ENCODE measurements at regions not wholly inside any gene's neighbourhood (a gene's known extent, or its start where the extent isn't known, plus 50 kb on each side); places are given as distances from the start of the nearest gene placed in this dataset.

- Histone ChIP-seq H2AFZ (ENCODE audit: low read length) (no peak overlapping the region), H3K27ac (ENCODE audit: extremely low read length, insufficient read depth, low read length) (no peak overlapping the region), H3K4me2 (ENCODE audit: low read depth, low read length) (no peak overlapping the region), H3K4me1 (ENCODE audit: insufficient read depth, low read length) (no peaks in the 10 kb centered on the region), H3K4me3 (replicated peaks in 1 of 3; ENCODE audit: insufficient read depth in 1 of 3, low read depth in 2 of 3, low read length in 3 of 3) (no peak overlapping the region), H3K9ac (ENCODE audit: insufficient read depth, low read depth, low read length) (no peak overlapping the region), H3K79me2 (ENCODE audit: insufficient read depth, low read length) (no peaks in the 10 kb centered on the region), H3K27me3 (ENCODE audit: control insufficient read depth in 1 of 2, insufficient read depth in 2 of 2, low read length in 2 of 2) (no peaks in the 10 kb centered on the region), H4K20me1 (ENCODE audit: insufficient read depth, low read length) (no peaks in the 10 kb centered on the region), H3K36me3 (replicated peaks in 1 of 2; ENCODE audit: control insufficient read depth in 1 of 2, insufficient read depth in 2 of 2, low read length in 2 of 2) (no peaks in the 10 kb centered on the region), H3K9me3 (ENCODE audit: low read length) (peaks cover 62% of the 10 kb centered on the region)
- intact Hi-C loops (cut with micrococcal nuclease; ENCODE audit: unreplicated experiment) (no loop called here), in situ Hi-C loops (cut with HindIII; ENCODE audit: extremely low pct_ligation_motif_present, low pct_unique_long_range_greater_than_20kb) (no loop called here)
- WGBS (ENCODE audit: low lambda C conversion rate), result 38% methylated on average over 2 of the region's 2 CpGs
- ChIA-PET POLR2A (no interaction called here), CTCF (ENCODE audit: low intra/inter-chr PET ratio, low total read pairs) (no interaction called here)
- no peak for ATAC-seq
- no peak for FAIRE-seq
- no TSS peak for BruUV-seq (replicated peaks)
- no peak for DNase-seq (ENCODE audit: low spot score)
- TF ChIP-seq ZBTB39 (CRISPR knock-in tag; IDR thresholded peaks at IDR 0.05), result no peak
- TF ChIP-seq SETDB1 (CRISPR knock-in tag; IDR thresholded peaks at IDR 0.05; ENCODE audit: borderline replicate concordance), result no peak
- TF ChIP-seq HBP1 (CRISPR knock-in tag; IDR thresholded peaks at IDR 0.05; ENCODE audit: low read depth), result no peak
- no peak for TF ChIP-seq ZNF34 (CRISPR knock-in tag; IDR thresholded peaks at IDR 0.05; ENCODE audit: borderline replicate concordance)
- no peak for TF ChIP-seq ZNF280D (CRISPR knock-in tag; IDR thresholded peaks at IDR 0.05)
- TF ChIP-seq ZNF121 (CRISPR knock-in tag; IDR thresholded peaks at IDR 0.05), result no peak
- no peak for TF ChIP-seq TCF7 (IDR thresholded peaks at IDR 0.05; ENCODE audit: low read depth)
- TF ChIP-seq KAT8 (CRISPR knock-in tag; IDR thresholded peaks at IDR 0.05), result no peak
- TF ChIP-seq ARHGAP35 (CRISPR knock-in tag; IDR thresholded peaks at IDR 0.05; ENCODE audit: borderline replicate concordance), result no peak
- no peak for TF ChIP-seq ZNF609 (CRISPR knock-in tag; IDR thresholded peaks at IDR 0.05; ENCODE audit: borderline replicate concordance)
- no peak for TF ChIP-seq ZNF256 (CRISPR knock-in tag; conservative IDR thresholded peaks at IDR 0.05)
- TF ChIP-seq ZNF615 (CRISPR knock-in tag; IDR thresholded peaks at IDR 0.05; ENCODE audit: borderline replicate concordance), result no peak
- TF ChIP-seq RELA (CRISPR knock-in tag; IDR thresholded peaks at IDR 0.05), result no peak
Measured at GRCh38 chr20:6998909-6999308, 231.4 kb downstream of the BMP2 start.
